HS-5 (cell line): ENCODE measurements at regions not wholly inside any gene's neighbourhood (a gene's known extent, or its start where the extent isn't known, plus 50 kb on each side); places are given as distances from the start of the nearest gene placed in this dataset.

ENCODE experiments used
- DNase-seq: peaks from one replicate; pipeline ENCODE4 v3.0.0-alpha.2; 2012; ENCODE audit warnings: low read depth

DNA sequence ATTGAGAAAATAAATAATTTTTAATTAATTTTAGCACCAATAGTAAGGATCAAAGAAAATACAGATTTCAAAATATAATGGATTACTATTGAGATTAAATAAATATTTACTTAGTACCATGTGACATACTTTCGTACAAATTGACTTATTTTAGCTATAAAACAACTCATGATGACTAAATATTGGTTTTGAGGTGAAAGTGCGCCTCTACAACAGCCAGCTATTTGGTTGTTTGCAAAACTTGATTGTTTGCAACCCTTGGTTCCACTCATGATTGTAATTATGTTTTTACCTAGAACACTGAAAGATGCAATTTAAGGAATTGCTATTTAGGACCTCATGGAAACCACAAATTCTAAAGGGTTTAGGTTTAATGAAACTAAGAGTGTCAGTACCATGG lies 51.9 kb upstream of the PPM1H start:
- DNase-seq = no peak
